Hepatic stellate cell (primary cell): ENCODE measurements at regions not wholly inside any gene's neighbourhood (a gene's known extent, or its start where the extent isn't known, plus 50 kb on each side); places are given as distances from the start of the nearest gene placed in this dataset.

ENCODE experiments used
- DNase-seq: peaks from one replicate; pipeline ENCODE4 v3.0.0; 2011; ENCODE audit warnings: low spot score

DNA sequence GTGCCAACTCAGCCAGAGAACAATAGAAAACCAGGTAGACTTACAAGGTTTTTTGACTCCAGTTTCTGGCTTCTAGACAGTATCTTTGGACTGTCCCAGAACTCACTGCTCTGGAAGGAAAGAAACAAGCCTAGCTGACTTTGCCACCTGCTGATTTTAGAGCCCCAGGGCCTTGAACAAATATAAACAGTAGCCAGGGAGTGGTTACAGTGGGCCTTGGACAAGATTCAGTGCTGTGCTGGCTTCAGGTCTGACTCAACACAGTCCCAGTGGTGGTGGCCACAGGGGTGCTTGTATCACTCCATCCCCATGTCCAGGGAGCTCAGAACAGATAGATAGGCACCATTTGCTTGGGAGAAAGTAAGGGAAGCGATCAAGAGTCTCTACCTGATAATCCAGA lies 694.1 kb upstream of the ADGRL3 start:
- no peak for DNase-seq

DNA sequence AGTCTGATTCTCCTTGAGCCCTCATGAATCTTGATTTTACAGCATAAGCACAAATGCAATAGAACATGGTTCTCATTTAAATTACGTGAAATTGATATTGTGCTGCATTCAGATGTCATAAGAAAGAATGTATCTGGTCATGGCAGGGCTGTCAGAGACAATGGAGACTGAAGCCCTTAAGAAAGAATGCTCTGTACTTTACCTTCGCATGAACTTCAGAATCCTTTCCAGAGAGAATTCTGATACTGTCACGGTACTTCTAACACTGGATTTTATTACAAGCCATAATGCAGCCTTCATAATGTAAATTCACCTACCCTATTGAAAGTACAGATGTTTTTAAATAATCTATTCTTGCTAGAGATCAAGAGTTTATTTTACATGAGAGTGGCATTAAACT lies 677.9 kb upstream of the ADGRL3 start:
- no peak for DNase-seq

DNA sequence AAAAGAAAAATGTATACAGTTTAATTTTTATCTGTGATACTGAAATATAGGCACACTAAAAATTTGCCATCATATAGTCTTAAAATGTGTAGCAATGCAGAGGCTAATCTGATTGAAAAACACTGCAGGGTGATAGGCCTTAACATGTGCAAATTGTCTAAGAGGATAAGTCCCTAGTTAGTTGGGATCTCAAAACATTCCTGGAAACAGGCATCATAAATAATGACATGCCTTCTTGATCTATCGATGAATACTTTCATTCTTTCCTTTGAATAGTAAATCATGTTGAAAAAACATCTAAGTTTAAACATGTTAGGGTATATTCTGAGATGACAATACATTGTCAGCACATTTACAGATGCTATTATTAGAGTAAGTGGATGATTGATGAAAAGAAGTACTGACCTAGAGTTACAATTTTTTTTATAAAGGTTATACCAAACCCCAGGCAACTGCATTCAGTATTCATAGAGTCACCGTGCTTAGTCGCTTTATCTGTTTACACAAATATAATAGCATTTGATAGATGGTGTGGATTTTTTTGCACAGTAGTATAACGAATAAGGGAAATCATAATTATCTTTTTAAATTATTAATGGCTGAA lies 668.2 kb upstream of the ADGRL3 start:
- DNase-seq: no peak

DNA sequence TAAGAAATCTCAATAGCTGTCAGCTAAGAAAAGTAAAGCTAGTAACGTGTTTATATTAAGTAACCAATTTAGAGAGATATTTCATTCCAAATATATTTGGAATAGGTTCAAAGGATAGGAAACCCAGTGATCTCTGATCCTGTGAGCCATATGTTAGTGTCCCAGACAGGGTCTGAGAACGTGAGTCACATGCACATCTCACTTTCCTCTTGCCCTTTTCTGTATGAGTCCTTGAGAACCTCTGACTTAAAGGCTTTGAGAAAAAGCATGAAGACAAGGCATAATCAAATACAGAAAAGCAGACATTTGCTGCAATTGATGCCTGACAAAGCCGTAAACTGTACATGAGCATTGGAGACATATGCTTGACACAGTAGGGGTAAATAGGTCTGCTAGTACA lies 655.1 kb upstream of the ADGRL3 start:
- DNase-seq: no peak

DNA sequence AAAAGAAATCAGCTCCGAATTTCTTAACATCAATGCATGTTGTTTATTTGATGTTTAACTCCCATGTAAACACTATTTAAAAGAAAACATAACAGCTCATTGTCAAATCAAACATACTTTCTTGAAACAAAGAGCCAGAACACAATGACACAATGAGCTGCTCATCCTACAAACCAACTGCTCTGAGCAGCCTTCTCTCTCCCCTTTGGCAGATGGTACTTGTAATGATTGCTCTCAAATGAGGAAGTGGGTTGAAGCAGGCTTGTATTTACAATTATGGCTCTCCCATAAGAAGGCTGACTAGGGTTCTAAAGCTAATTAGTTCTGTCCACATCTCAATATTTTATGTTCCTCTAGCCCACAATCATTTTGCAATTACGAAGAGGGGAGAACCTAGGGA lies 637.8 kb upstream of the ADGRL3 start:
- no peak for DNase-seq

DNA sequence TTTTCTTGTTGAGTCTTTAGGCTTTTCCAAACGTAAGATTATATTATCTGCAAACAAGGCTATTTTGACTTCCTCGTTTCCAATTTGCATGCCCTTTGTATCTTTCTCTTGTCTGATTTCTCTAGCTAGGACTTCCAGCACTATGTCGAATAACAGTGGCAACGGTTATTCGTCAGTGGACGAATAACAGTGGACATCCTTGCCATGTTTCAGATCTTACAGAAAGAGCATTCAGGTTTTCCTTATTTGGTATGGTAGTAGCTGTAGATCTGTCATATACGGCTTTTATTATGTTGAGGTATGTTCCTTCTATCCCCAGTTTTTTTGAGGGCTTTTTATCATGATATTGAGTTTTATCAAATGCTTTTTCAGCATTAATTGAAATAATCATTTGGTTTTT lies 634.6 kb upstream of the ADGRL3 start:
- no peak for DNase-seq

DNA sequence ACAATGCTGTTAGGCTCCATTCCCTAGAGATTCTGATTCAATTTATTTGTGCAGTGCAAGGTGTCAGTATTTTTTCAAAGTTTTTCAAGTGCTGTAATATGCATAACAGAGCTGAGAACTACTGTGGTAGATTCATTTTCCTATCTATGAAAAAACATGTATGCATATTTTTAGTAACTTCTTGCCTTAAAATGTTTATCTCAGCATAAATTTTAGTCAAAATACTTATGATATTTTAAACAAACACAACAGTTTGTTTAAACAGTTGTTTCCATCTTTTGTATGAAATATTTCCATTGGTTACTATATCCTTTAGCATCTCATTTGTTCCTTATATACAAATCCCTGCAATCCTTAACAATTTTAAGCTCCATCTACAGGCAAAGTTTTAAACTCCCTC lies 624.8 kb upstream of the ADGRL3 start:
- DNase-seq: no peak

DNA sequence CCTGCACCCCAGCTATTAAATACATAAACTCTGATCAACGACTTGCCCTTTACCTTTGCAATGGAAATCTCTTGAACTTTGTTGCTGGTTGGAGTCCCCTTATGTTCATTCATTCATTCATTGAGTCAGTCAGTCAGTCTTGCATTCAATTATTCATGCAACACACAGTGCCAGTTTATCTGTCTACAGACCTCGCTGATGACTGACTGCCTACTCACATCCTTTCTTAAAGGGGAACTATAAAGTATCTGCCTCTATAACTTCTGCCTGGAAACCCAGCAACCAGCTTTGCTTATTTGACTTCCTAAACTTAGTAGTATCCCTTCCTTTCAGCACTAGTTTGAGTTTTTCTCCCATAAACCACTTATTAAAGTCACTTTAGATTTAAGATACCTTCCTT lies 620.8 kb upstream of the ADGRL3 start:
- DNase-seq: peak; percentile 1

DNA sequence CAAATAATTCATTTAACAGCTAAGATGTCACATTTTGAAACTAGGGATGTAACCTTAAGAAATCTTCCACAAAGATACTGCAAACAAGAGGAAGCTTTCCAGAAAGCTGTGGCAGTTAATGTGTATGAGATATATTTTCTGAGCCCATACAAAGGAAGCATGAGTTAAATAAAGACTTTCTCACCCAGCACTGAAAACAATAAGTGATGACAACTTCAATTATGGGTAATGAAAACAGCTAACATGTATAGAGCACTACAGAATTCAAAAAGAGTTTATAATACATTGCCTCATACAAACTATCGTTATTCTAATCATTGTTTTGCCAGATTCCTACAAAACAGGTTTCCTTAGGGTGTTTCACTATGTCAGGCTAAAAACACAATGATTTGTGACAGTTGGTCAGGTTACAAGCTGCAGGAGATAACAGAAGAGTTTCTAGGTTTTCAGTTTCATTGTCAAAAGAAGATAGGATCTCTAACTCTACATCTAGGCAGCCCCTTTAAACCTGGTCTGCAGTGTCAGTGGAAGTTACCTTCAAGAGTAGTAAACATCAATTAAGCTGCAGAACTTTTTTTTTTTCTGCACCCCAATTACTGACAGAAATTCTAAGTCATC lies 618.1 kb upstream of the ADGRL3 start:
- DNase-seq: no peak

DNA sequence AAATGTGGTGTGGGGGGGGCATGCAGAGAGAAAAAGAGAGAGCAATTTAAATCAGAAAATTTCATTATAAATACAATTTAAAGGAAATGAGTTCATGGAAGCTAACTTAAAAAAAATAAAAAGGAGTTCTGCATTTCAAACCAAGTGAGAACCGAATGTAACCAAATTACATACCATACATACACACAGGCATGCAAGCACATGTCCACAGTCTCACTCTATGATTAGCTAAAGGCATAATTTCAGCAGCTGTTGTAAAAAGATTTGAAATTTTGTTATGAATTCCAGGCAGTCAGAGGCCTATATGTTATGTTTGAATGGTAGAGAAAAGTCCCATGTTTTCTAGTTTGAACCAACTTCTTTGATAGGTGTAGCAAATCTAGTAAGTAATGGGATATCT lies 611.6 kb upstream of the ADGRL3 start:
- DNase-seq: no peak

DNA sequence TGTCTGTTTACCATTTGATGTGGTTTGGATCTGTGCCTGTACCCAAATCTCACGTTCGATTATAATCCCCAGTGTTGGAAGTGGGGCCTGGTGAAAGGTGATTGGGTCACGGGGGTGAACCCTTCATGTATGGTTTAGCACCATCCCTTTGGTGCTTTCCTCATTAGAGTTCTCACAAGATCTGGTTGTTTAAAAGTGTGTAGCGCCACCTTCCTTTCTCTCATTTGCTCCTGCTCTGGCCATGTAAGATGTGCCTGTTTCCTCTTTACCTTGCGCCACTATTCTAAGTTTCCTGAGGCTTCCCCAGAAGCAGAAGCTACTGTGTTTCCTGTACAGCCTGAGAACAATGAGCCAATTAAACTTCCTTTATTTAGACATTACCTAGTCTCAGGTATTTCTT lies 610.7 kb upstream of the ADGRL3 start:
- no peak for DNase-seq

DNA sequence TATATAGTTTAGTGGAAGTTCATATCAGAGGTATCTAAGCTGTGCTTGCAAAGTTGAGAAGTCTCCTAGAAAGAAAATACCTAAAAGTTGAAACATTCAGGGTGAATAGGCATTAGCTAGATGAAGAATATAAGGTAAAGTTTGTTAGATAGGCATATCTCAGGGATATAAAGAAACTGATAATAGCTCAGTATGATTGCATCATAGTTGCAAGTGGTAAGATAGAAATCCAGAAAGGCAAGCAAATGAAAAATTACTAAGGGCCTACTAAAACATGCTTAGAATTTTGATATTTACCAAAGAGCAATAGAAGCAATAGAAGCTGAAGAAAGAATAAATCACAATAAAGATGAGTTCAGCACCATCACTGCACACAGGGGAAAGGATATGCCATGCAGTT lies 610.0 kb upstream of the ADGRL3 start:
- no peak for DNase-seq

DNA sequence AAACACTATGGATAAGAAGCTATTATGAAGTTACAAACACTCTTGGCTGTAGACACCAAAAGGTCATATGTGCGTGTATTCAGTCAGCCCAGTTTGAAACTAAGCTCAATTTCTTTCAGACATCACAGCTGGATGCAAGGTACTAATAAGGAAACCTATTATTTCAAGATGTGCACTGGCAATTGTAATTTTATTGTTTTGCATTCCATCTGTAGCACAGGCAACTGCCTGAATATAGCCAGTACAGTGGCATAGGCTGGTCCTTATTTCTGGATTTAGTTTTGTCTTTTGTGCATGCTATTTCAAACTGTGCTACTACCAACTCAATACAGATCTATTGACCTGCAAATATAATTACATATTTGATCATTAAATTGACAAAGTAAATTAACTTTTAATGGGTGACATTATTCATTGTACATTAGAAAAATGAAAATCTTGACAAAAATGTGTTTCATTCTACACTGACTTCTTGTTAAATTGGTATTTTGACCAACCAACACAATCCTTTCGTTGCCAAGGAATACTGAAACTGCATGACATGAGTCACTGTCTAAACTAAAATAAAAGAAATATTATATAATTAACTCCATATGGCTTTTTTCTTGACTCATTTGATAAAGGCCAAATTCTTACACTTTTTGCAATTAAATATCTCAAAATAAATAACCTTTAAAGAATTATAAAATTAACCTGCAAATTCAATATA lies 594.3 kb upstream of the ADGRL3 start:
- peak; percentile 8 for DNase-seq

DNA sequence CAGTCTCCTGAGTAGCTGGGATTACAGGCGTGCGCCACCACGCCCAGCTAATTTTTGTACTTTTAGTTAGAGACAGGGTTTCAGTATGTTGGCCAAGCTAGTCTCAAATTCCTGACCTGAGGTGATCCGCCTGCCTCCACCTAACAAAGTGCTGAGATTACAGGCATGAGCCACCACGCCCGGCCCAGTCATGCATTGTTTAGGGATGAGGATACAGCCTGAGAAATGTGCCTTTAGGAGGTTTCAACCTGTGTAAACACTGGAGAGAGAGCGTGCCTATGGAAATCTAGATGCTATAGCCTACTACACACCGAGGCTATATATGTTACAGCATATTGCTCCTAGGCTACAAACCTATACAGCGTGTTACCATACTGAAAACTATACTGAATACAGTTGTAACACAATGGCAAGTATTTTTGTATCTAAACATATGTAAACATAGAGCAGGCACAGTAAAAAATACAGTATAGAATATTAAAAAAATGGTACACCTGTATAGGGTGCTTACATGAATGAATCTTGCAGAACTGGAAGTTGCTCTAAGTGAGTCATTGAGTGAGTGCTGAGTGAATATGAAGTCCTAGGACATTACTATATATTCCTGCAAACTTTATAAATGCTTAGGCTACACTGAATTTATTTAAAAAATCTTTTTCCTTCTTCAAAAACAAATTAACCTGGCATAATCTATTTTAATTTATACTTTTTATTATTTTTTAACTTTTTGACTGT lies 588.2 kb upstream of the ADGRL3 start:
- DNase-seq: no peak

DNA sequence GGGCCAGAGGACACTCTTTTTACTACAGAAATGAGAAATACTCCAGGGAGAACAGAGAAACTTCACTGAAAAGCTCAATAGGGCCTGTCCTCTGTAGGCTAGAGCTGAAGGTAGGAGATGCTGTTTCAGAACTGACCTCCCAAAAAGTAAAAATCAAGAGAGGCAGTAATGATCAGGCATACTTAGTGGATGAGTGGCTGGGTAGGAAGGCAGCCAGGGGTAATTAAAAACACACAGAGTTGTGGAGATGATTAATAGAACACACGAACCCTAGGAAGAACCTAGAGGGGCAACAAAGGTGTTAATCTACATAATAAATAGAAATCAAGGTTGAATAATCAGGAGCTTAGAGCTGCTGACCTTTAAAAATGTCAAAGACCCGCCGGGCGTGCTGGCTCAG lies 582.4 kb upstream of the ADGRL3 start:
- DNase-seq: no peak

DNA sequence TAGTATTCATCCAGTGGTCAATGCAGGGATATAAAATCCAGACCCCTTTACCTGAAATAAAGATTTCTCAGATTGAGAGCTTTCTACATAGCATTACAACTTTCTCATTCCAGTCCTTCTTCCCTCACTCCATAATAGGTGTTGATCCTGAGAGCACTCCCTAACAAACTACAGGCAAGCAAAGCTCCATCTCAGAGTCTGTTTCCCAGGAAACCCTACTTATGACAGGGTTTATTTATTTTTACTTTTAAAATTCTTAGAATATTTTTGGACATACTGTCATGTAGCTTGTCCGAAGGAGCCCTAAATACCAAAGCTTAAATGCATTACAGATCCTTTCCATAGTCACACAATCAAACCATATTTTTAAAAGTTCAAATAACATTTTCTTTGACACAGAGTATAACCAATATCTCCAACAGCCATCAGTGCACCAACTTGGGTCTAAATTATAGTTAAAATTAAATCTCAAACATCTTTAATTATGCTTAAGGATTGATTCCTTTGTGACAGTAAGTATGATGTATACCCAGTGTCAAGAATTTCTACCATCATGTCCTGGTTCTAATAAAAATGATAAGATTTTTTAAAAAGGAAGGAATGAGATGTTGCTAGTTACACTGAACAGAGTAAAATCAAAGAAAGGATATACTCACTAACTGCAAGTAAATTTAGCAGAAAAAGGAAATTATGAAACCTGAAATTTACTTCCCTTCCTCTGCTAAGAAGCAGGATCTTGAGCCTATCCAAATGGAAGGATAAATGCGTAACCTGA lies 580.4 kb upstream of the ADGRL3 start:
- peak; percentile 26 for DNase-seq

DNA sequence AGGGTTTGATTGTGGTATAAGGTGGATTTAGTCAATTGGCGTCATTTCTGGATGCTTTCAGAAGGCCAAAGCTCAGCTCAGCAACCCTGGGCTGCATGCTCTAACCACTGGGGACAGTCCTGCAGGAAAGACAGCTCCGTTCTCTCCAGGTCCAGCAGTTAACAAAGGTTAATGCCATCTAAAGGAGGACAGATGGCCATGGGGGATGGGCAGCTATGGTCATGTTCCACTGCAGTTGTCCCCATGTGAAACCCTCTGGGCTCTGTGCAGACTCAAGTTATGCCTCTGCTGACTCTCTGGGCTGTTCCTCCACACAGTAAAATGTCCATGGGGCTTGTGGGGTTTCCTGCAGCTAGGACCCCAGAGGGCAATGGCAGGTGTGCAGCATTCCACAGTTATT lies 562.1 kb upstream of the ADGRL3 start:
- no peak for DNase-seq

DNA sequence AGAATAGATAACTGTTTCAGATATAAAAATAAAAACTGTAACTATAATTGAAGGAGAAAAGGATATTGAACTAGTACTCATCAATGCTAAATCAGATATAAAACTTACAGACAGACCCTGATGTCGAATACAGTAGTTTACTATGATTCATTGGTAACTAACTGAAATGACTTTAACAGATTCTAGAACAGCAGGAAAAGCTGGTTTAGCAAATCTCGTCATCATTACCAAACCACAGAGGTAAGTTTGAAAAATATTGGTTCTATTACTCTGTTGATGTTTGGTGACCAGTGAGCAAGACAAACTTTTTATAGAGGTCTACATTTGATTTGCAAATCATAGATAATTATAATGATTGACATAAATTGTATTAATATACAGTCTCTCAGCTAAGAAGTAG lies 551.4 kb upstream of the ADGRL3 start:
- DNase-seq: no peak

DNA sequence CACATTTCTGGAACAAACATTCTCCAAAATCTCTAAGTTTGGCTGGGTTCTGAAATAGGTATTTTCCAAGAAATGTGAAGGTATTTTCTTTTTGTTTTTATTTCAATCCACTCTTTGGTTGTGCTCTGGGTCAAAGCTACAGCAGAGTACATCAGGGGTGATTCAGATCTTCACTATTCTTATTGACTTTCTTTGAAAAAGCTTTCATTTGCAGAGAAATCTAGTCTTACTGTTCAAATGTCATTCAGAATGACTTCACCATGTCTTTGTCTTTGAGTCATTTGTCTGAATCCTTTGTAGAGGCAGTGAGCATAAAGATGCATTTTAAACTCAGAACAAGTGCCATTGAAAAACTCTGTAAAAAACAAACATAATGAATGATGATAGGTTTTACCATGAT lies 547.2 kb upstream of the ADGRL3 start:
- no peak for DNase-seq

DNA sequence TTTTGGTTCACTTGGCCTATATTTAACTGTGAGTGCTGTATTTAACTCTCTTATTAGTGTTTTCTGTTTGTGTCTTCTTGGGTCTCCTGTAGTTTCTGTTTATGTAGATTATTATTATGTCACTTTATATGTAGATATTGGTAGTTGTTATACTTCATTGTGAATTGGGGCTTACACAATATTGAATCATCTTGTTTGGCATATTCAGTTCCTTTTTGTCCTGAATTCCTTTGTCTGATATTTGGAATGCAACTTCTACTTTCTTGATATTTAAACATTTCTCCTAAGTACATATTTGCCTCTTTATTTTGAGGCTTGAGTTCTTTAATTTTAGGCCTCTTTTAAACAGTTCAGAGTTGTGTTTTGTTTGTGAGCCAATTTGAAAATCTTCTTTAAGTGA lies 544.8 kb upstream of the ADGRL3 start:
- DNase-seq: no peak

DNA sequence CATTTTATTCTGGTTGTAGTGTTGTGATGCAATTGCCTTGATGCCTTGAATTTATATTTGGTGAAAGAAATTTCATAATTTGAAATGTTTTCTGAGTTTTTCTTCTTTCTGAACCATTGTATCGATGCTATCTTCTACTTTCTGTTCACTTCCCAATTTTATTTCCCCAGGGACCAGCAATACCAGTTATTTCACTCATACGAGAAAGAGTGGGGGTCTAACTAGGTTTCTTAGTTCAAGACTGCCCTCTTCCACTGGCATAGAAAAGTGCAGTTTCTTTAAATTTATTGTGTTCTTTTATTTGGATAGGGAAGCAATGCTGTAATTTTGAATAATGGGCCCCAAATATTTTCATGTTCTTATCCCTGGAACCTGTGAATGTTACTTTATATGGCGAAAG lies 544.0 kb upstream of the ADGRL3 start:
- DNase-seq: no peak

DNA sequence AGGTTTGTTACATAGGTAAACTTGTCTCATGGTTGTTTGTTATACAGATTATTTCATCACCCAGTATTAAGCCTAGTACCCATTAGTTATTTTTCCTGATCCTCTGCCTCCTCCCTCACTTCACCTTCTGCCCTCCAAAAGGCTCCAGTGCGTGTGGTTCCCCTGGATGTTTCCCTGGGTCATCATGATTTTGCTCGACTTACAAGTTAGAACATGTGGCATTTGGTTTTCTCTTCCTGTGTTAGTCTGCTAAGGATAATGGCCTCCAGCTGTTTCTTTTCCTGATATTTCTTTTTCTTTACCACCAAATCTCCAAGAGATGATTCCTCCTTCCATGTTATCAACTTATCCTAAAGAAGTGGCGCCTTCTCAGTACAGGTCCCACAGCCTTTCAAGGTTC lies 543.1 kb upstream of the ADGRL3 start:
- no peak for DNase-seq
